Lower leg skin (tissue), 4 donors: ENCODE measurements at regions not wholly inside any gene's neighbourhood (a gene's known extent, or its start where the extent isn't known, plus 50 kb on each side); places are given as distances from the start of the nearest gene placed in this dataset.

Experiments used
- DNase-seq, 2 donors: peaks; one replicate each; pipeline ENCODE4 v3.0.0-alpha.2; 2019; ENCODE audit warnings: low spot score in 2 of 2
- H3K4me3 ChIP-seq: fragments of 200-600 bp; sonication (generic); 2 replicates; pipeline ENCODE4 v1.5.1; 2017; ENCODE audit warnings: mild to moderate bottlenecking, low read depth; ENCODE audit not compliant: poor library complexity, severe bottlenecking
- POLR2A ChIP-seq, 2 donors: fragments of 450-650 bp; IDR thresholded peaks; one replicate each; pipeline ENCODE4 v1.6.1; 2016 to 2017; ENCODE audit warnings: antibody characterized with exemption in 2 of 2, mild to moderate bottlenecking in 1 of 2, moderate library complexity in 1 of 2
- WGBS, 2 donors: methylation state at CpG; one replicate each; pipeline ENCODE4 v1.1.5; 2018; 5-methylcytosine and 5-hydroxymethylcytosine counted together
- intact Hi-C: fragments of 100-400 bp; cut with DNase I; formaldehyde crosslinking; loops from one replicate; pipeline ENCODE4 v1.15.0; 2023; ENCODE audit warnings: low total_unique reads
- TF ChIP-seq, protein P1 (sequence below), 3 donors: fragments of 450-650 bp; IDR thresholded peaks; one replicate each; pipeline ENCODE4 v1.5.1; 2016; ENCODE audit warnings: antibody characterized with exemption in 3 of 3, mild to moderate bottlenecking in 3 of 3, moderate library complexity in 2 of 3

DNA sequence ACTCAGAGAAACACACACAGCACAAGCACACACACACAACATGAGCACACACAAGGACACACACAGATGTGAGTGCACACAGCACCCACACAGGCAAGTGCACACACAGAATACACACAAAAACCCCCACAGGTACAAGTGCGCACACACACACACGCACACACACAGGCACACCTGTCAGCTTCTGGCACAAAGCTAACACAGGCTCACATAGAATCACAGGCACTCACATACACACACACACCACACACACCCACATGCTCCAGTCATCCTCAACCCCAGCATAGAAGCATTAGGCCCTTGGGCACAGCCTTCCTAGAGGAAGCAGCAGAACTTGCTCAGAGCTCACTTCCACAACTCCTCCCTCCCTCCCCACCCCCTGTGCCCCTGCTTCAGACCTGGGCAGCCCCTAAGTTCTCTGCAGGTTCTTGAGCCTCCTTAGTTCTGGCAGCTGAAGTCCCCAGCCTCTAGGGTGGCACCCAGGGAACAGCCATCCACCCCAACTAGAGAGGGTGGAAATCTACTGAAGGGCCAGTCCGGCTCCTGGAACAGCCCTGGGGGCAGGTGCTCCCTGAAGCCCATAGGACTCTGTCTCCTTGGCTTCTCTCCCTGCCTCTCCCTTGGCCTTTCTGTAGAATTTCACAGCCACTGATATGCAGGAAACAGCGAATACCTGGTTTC is 129.9 kb upstream of the VSTM2B start:
- WGBS, 2 donors: 93 to 96% methylated on average over 4 of the region's 4 CpGs
- no peak for TF ChIP-seq POLR2A (IDR thresholded peaks at IDR 0.05)
- TF ChIP-seq, protein P1, sequence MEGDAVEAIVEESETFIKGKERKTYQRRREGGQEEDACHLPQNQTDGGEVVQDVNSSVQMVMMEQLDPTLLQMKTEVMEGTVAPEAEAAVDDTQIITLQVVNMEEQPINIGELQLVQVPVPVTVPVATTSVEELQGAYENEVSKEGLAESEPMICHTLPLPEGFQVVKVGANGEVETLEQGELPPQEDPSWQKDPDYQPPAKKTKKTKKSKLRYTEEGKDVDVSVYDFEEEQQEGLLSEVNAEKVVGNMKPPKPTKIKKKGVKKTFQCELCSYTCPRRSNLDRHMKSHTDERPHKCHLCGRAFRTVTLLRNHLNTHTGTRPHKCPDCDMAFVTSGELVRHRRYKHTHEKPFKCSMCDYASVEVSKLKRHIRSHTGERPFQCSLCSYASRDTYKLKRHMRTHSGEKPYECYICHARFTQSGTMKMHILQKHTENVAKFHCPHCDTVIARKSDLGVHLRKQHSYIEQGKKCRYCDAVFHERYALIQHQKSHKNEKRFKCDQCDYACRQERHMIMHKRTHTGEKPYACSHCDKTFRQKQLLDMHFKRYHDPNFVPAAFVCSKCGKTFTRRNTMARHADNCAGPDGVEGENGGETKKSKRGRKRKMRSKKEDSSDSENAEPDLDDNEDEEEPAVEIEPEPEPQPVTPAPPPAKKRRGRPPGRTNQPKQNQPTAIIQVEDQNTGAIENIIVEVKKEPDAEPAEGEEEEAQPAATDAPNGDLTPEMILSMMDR (IDR thresholded peaks at IDR 0.05): no peak
- H3K4me3 ChIP-seq: no peak overlapping the region
- DNase-seq: no peak
- intact Hi-C loops: no loop called here

GRCh38 chr19:29396925-29397324 is 128.9 kb upstream of the VSTM2B start:
- DNase-seq: no peak
- 38 to 43% methylated on average over 2 of the region's 2 CpGs for WGBS, 2 donors
- intact Hi-C loops: no loop called here
- H3K4me3 ChIP-seq: no peak overlapping the region
- no peak for TF ChIP-seq POLR2A (IDR thresholded peaks at IDR 0.05)
- TF ChIP-seq, protein P1 (IDR thresholded peaks at IDR 0.05): no peak

GRCh38 chr19:29397748-29398147 is 128.0 kb upstream of the VSTM2B start:
- no peak for DNase-seq
- H3K4me3 ChIP-seq: no peak overlapping the region
- WGBS, 2 donors: 24 to 46% methylated on average over 7 of the region's 7 CpGs
- TF ChIP-seq, protein P1 (IDR thresholded peaks at IDR 0.05): no peak
- no peak for TF ChIP-seq POLR2A (IDR thresholded peaks at IDR 0.05)
- intact Hi-C loops: no loop called here

- 49 to 64% methylated on average over 8 of the region's 8 CpGs for WGBS, 2 donors
- no peak overlapping the region for H3K4me3 ChIP-seq
- DNase-seq: no peak
- TF ChIP-seq, protein P1 (IDR thresholded peaks at IDR 0.05): no peak
- TF ChIP-seq POLR2A (IDR thresholded peaks at IDR 0.05): no peak
- intact Hi-C loops: no loop called here
Measured at GRCh38 chr19:29399804-29400203, 126.0 kb upstream of the VSTM2B start.

DNA sequence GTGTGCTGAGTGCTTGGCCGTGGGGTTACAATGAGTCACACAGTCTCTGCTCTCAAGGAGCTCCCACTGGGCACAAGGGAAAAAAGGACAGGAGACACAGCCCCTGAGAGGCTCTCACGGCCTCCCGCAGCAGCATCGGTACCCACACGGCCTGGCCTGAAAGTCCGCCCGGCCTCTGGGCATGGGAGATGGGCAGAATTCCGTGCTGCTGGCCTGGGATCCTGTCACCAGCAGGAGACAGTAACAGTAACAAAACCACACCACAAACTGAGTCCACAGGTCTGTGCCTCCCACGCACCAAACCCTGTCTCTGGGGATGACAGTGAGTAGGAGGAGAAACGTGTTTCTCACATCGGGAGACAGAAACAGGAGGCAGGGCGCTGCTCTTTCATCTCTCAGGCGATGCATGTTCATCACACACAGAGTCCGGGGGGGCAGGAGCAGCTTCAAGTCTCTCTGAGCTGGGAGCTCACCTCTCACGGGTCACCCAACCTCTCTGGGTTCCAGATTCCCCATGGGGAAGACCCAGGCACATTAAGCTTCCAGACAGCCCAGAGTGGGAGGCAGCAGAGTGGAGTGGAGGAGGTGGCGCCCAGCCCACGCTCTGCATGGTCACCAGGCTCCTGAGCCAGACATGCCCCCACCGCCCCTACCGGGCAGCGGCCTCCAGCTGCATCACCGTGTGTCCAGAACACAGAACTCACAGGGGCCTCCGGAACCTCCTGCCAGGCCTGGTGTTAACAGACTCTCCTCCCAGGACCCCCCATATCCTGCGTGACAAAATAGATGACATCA is 124.7 kb upstream of the VSTM2B start:
- WGBS, 2 donors: 74 to 79% methylated on average over 19 to 23 of the region's 23 CpGs
- no peak for DNase-seq
- TF ChIP-seq, protein P1 (IDR thresholded peaks at IDR 0.05): no peak
- no peak for TF ChIP-seq POLR2A (IDR thresholded peaks at IDR 0.05)
- H3K4me3 ChIP-seq: no peak overlapping the region
- intact Hi-C loops: no loop called here
